ENCODE measurements at regions not wholly inside any gene's neighbourhood (a gene's known extent, or its start where the extent isn't known, plus 50 kb on each side); places are given as distances from the start of the nearest gene placed in this dataset.
"Not testable (repeated sequence)": the region's sequence is repeated elsewhere in the genome, so short reads cannot be mapped to it uniquely, and the experiment has no call there.

GRCh38 chr14:39499514-39499913 is 67.3 kb upstream of the FBXO33 start:
- DNase-seq, result no peak

GRCh38 chr14:39497677-39498076 is 65.4 kb upstream of the FBXO33 start:
- not testable (repeated sequence) for DNase-seq

- DNase-seq, result no peak
These were observed 60.0 kb upstream of the FBXO33 start for GRCh38 chr14:39492267-39492666.

GRCh38 chr14:39491134-39491571 is 58.9 kb upstream of the FBXO33 start:
- DNase-seq, result no peak

GRCh38 chr14:39488600-39488999 is 56.4 kb upstream of the FBXO33 start:
- no peak for DNase-seq

- no peak for DNase-seq
These were observed 51.4 kb upstream of the FBXO33 start for GRCh38 chr14:39483682-39484081.
